ENCODE measurements at regions not wholly inside any gene's neighbourhood (a gene's known extent, or its start where the extent isn't known, plus 50 kb on each side); places are given as distances from the start of the nearest gene placed in this dataset.

GRCh38 chr5:77832938-77833337 lies 56.8 kb upstream of the TBCA start (continued):
- TF ChIP-seq ZNF281 (CRISPR knock-in tag; IDR thresholded peaks at IDR 0.05) (no peak), FOXP4 (CRISPR knock-in tag; IDR thresholded peaks at IDR 0.05) (no peak), GTF2I (CRISPR knock-in tag; conservative IDR thresholded peaks at IDR 0.05) (no peak), ZNF121 (CRISPR knock-in tag; IDR thresholded peaks at IDR 0.05) (no peak), ELF4 (CRISPR knock-in tag; IDR thresholded peaks at IDR 0.05; ENCODE audit: low read depth) (no peak), AFF4 (CRISPR knock-in tag; IDR thresholded peaks at IDR 0.05; ENCODE audit: borderline replicate concordance) (no peak), ZNF317 (CRISPR knock-in tag; IDR thresholded peaks at IDR 0.05; ENCODE audit: borderline replicate concordance, low read depth) (no peak), SOX15 (CRISPR knock-in tag; IDR thresholded peaks at IDR 0.05) (no peak), ATF1 (CRISPR knock-in tag; IDR thresholded peaks at IDR 0.05) (no peak), ZNF219 (CRISPR knock-in tag; IDR thresholded peaks at IDR 0.05; ENCODE audit: borderline replicate concordance) (no peak), GRHL2 (CRISPR knock-in tag; IDR thresholded peaks at IDR 0.05; ENCODE audit: insufficient replicate concordance, severe bottlenecking) (no peak), CDX4 (CRISPR knock-in tag; IDR thresholded peaks at IDR 0.05; ENCODE audit: borderline replicate concordance) (no peak), KAT7 (CRISPR knock-in tag; IDR thresholded peaks at IDR 0.05; ENCODE audit: borderline replicate concordance) (no peak), USF1 (CRISPR knock-in tag; IDR thresholded peaks at IDR 0.05) (no peak), ZNF423 (CRISPR knock-in tag; IDR thresholded peaks at IDR 0.05) (no peak), ZNF671 (CRISPR knock-in tag; IDR thresholded peaks at IDR 0.05) (no peak), E2F4 (CRISPR knock-in tag; IDR thresholded peaks at IDR 0.05; ENCODE audit: borderline replicate concordance, low read depth) (no peak)
